ENCODE measurements at regions not wholly inside any gene's neighbourhood (a gene's known extent, or its start where the extent isn't known, plus 50 kb on each side); places are given as distances from the start of the nearest gene placed in this dataset.

GRCh38 chr12:126890097-126890496, 1376.9 kb upstream of the TMEM132C start:
- TF ChIP-seq CTCF (conservative IDR thresholded peaks at IDR 0.05; ENCODE audit: low read depth in 2 of 2) (no peak), POLR2AphosphoS5 (IDR thresholded peaks at IDR 0.05; ENCODE audit: low read depth) (no peak), CREB1 (CRISPR knock-in tag; IDR thresholded peaks at IDR 0.05; ENCODE audit: low read depth) (no peak), REST (IDR thresholded peaks at IDR 0.05; ENCODE audit: unreplicated experiment) (no peak), ETS1 (IDR thresholded peaks at IDR 0.05) (no peak), EZH2 (IDR thresholded peaks at IDR 0.05; ENCODE audit: low read depth, unreplicated experiment) (no peak), EZH2phosphoT487 (IDR thresholded peaks at IDR 0.05; ENCODE audit: unreplicated experiment) (no peak)
